KMS-11 (cell line): ENCODE measurements at regions not wholly inside any gene's neighbourhood (a gene's known extent, or its start where the extent isn't known, plus 50 kb on each side); places are given as distances from the start of the nearest gene placed in this dataset.

ENCODE experiments used
- H2AFZ ChIP-seq: fragments of 200-600 bp; sonication (generic); 2 replicates; pipeline ENCODE4 v1.6.1; 2016; ENCODE audit warnings: antibody characterized with exemption, mixed run types, low read depth
- H3K27ac ChIP-seq: fragments of 200-600 bp; sonication (generic); 2 replicates; pipeline ENCODE4 v1.6.1; 2016; ENCODE audit warnings: mild to moderate bottlenecking, mixed run types
- H3K27me3 ChIP-seq: fragments of 200-600 bp; sonication (generic); 2 replicates; pipeline ENCODE4 v1.6.1; 2017; ENCODE audit warnings: mild to moderate bottlenecking, low read depth, mixed run types, moderate library complexity; ENCODE audit not compliant: insufficient read depth
- H3K36me3 ChIP-seq: fragments of 200-600 bp; sonication (generic); 2 replicates; pipeline ENCODE4 v1.6.1; 2017; ENCODE audit warnings: mild to moderate bottlenecking, mixed run types; ENCODE audit not compliant: insufficient read depth
- H3K4me1 ChIP-seq: fragments of 200-600 bp; sonication (generic); 2 replicates; pipeline ENCODE4 v1.6.1; 2016; ENCODE audit warnings: mild to moderate bottlenecking, low read depth, mixed run types; ENCODE audit not compliant: poor library complexity, severe bottlenecking
- H3K4me2 ChIP-seq: fragments of 200-600 bp; sonication (generic); 2 replicates; pipeline ENCODE4 v1.7.0; 2016; ENCODE audit warnings: mild to moderate bottlenecking, mixed run types
- H3K4me3 ChIP-seq: fragments of 200-600 bp; sonication (generic); IDR thresholded peaks from 2 replicates; pipeline ENCODE4 v1.6.1; 2017; ENCODE audit warnings: low read depth, low read length, mixed read lengths; ENCODE audit not compliant: insufficient read depth
- H3K79me2 ChIP-seq: fragments of 200-600 bp; sonication (generic); 2 replicates; pipeline ENCODE4 v1.6.1; 2016; ENCODE audit warnings: low read depth, mixed run types; ENCODE audit not compliant: insufficient read depth
- H3K9ac ChIP-seq: fragments of 200-600 bp; sonication (generic); 2 replicates; pipeline ENCODE4 v1.6.1; 2016; ENCODE audit warnings: mild to moderate bottlenecking, mixed run types
- H4K20me1 ChIP-seq: fragments of 200-600 bp; sonication (generic); 2 replicates; pipeline ENCODE4 v1.6.1; 2016; ENCODE audit warnings: mild to moderate bottlenecking, mixed run types; ENCODE audit not compliant: insufficient read depth
- CTCF ChIP-seq: fragments of 200-600 bp; sonication (generic); conservative IDR thresholded peaks from 2 replicates; pipeline ENCODE4 v1.6.1; 2017; ENCODE audit warnings: low read depth, mild to moderate bottlenecking, antibody characterized with exemption, low read length, moderate library complexity, mixed read lengths

DNA sequence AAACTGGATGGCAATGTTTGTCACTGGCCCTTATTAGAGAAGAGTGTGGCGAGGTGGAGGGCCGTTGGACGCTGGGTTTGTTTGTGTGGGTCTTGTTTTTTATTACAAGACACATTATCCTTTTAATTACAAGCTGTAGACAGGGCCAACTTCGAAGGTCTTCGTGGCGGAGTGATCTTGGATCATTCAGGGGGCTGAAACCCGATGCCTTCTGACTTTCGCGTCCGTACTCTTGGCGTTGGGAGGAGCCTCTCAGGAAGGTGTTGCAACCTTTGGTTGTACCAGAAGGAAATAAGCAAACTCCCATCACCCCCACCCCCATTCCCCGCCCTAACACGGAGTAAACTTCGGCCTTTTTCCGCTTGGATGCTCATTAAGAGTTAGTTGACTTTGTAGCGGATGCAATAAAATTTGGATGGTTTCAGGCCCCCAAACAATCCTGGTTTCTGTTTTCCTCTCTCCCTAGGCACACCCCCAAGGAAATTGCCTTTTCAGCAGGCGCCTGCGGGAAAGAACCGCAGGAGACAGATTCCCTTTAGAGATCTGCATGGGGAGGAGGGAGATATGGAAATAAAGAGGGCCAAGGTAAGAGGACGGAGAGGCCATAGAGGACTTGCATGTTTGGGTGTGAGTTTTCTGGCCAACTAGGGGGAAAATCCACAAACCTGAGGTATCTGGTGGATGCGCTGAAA lies 294.5 kb upstream of the NFE2L3 start:
- H3K4me2 ChIP-seq, result peak overlapping the region; percentile 48
- H3K4me3 ChIP-seq, result no peak overlapping the region
- peak overlapping the region; percentile 74 for H2AFZ ChIP-seq
- no peak for TF ChIP-seq CTCF
- no peaks in the 10 kb centered on the region for H3K79me2 ChIP-seq
- H3K4me1 ChIP-seq, result peaks cover 41% of the 10 kb centered on the region
- H3K27ac ChIP-seq, result no peak overlapping the region
- peaks cover 84% of the 10 kb centered on the region for H3K27me3 ChIP-seq
- no peaks in the 10 kb centered on the region for H4K20me1 ChIP-seq
- H3K36me3 ChIP-seq, result no peaks in the 10 kb centered on the region
- no peak overlapping the region for H3K9ac ChIP-seq

- H3K79me2 ChIP-seq, result no peaks in the 10 kb centered on the region
- no peak overlapping the region for H3K4me2 ChIP-seq
- H3K36me3 ChIP-seq, result no peaks in the 10 kb centered on the region
- TF ChIP-seq CTCF, result no peak
- no peaks in the 10 kb centered on the region for H4K20me1 ChIP-seq
- H3K27me3 ChIP-seq, result peaks cover 83% of the 10 kb centered on the region
- peaks cover 47% of the 10 kb centered on the region for H3K4me1 ChIP-seq
- no peak overlapping the region for H2AFZ ChIP-seq
- H3K27ac ChIP-seq, result no peak overlapping the region
- H3K9ac ChIP-seq, result no peak overlapping the region
- H3K4me3 ChIP-seq, result no peak overlapping the region
Observed at GRCh38 chr7:25858200-25858524, 293.8 kb upstream of the NFE2L3 start.

DNA sequence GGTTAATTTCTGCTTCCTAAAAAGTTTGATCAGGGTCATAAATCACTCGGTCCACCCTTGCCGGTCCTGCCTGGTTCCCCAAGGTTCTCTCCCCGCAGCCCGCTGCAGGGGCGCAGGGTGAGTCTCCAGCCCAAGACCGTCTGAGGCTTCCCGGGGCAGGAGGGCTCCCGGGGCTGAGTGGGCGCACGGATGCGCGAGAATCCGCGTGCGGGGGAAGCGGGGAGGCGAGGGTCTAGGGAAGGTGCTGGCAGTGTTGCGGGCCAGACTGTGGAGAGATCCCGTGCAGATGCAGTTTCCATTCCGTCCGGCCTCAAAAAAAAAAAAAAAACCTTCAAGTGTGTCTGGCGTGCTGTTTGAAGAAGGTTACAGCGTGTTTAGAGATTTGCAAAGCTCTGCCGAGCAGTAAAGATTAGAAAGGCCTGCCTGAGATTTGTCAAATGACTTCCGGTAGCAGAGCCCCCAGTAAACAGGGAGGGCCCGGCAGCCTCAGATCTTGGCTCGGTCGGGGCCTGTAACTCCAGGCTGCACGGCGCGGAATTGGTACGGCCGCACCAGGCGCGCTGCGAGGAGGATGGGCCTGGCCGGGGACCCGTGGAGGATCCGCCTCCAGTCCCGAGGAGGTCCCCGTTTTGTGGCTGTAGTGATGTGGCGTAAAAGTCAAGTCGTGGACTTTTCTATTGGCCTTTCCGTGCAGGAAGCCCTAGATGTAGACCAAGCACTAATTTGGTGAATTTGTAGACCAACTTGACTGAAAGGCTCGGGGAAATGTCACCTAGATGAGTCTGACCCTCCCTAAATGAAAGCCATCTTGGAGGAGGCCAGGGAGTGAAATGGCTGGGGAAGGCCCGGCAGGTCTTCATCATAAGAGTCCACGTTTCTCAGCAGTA lies 293.2 kb upstream of the NFE2L3 start:
- TF ChIP-seq CTCF, result no peak
- Histone ChIP-seq H3K27ac (no peak overlapping the region), H3K36me3 (no peaks in the 10 kb centered on the region), H3K79me2 (no peaks in the 10 kb centered on the region), H3K27me3 (peaks cover 83% of the 10 kb centered on the region), H3K4me2 (no peak overlapping the region), H4K20me1 (no peaks in the 10 kb centered on the region), H3K4me3 (no peak overlapping the region), H3K9ac (no peak overlapping the region), H3K4me1 (peaks cover 49% of the 10 kb centered on the region), H2AFZ (no peak overlapping the region)

GRCh38 chr7:25859412-25860274 lies 292.4 kb upstream of the NFE2L3 start:
- Histone ChIP-seq H2AFZ (no peak overlapping the region), H3K9ac (no peak overlapping the region), H4K20me1 (no peaks in the 10 kb centered on the region), H3K4me2 (no peak overlapping the region), H3K36me3 (no peaks in the 10 kb centered on the region), H3K79me2 (no peaks in the 10 kb centered on the region), H3K4me3 (no peak overlapping the region), H3K27ac (no peak overlapping the region), H3K4me1 (peaks cover 42% of the 10 kb centered on the region), H3K27me3 (peaks cover 83% of the 10 kb centered on the region)
- no peak for TF ChIP-seq CTCF
